DMS153 treated with DMSO at 0.1 percent for 48 hours (cell line): ENCODE measurements at regions not wholly inside any gene's neighbourhood (a gene's known extent, or its start where the extent isn't known, plus 50 kb on each side); places are given as distances from the start of the nearest gene placed in this dataset.

Source experiments
- DNase-seq: peaks from one replicate; lab custom pipeline; 2025; ENCODE audit not compliant: unreplicated experiment; lab: John Stamatoyannopoulos, UW

DNA sequence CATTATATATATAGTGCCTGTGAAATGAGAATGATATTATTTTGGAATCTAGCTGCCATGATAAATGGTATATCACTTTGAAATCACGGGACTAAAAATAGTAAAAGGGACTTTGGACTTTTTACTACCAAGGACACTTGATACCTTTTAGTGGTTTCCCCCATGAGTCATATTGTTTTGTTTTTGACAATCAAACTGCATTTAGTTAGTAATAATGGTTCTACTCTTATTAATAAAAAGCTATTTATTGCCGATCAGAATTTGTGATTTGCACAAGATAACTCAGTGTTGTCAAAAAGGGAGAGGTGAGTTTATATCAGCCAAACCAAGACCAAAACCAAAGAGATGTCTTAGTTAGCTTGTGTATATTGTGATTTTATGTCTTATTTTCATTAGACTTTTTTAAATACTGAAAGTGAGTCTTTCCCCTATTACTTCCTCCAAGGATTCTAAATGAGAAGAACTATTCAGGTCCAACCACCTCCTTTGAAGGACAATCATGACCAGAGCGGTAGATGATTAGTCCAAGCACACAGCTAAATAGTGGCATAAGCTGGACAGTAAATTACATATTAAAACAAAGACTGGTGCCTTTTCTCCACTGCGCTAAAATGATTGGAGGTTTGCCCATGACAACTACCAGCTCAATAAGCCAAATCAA is 281.7 kb upstream of the ESRRG start:
- DNase-seq, result no peak

GRCh38 chr1:217003355-217003754 is 280.1 kb upstream of the ESRRG start:
- DNase-seq, result no peak

DNA sequence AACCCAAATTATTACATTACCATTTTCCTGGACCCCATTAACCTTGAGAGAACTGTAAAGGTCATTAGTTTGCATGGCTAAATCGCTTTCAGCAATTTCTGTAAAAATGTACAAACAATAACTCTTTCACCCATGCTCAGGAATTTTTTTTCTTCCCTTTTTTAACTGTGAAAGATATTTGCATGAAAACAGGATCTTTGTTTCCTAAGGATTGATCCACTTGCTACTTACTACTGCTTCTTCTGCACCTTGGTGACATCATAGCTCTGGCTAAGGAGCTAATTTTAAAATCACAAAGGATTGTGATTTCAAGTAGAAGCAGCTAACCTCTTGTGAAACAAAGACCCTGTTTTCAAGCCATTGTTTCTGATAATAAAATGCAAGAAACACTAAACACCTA is 274.6 kb upstream of the ESRRG start:
- no peak for DNase-seq

DNA sequence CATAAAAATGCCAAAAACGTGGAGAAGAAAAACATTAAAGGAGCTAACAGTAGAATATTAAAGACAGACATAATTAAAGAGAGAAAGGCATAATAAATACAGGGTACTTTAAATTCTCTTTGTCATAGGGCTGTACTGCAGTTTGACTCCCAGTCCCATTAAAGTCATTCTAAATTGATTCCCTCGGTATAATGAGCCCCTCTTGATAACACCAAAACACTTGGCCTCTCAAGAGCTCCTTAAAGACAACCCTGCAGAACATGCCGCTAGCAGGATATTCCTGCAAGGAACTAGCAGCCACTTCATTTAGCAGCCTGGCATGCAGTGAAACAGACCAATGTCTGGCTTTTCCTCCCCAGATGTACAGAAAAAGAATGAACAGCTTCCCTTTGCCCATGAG is 273.8 kb upstream of the ESRRG start:
- DNase-seq, result no peak

- DNase-seq, result no peak
Observed at GRCh38 chr1:216984536-216984935, 261.3 kb upstream of the ESRRG start.

GRCh38 chr1:216983823-216984222 is 260.6 kb upstream of the ESRRG start:
- no peak for DNase-seq

- no peak for DNase-seq
Observed at GRCh38 chr1:216961516-216961915, 238.3 kb upstream of the ESRRG start.

DNA sequence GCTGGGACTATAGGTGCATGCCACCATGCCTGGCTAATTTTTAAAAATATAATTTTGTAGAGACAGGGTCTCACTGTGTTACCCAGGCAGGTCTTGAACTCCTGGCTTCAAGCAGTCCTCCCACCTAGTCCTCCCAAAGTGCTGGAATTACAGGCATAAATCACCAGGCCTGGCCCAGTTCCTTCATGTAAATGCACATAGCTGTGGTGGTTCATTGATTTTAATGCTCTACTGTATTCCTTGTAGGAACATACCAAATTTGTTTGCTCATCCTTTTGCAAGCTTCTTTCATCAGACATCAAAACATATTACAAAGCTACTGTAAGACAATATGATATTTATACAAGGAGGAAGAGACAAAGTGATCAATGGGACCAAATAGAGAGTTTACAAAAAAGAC is 237.5 kb upstream of the ESRRG start:
- DNase-seq, result no peak

DNA sequence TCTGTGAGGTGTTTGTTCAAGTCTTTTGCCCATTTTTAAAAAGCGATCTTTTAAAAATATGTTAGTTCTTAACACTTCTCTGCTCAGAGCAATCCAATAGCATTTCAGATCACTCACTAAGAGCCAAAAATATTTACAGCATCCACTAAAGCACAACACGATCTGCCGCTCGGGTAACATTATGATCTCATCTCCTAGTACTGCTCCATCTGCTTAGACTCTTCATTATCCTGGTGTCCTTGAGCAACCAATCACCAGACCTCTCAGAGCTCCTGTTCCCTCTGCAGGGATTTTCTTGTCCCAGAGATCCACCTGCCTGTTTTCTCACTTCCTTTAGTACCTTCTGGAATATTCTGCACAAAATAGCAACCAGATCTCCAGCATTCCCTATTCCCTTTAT is 235.3 kb upstream of the ESRRG start:
- no peak for DNase-seq

DNA sequence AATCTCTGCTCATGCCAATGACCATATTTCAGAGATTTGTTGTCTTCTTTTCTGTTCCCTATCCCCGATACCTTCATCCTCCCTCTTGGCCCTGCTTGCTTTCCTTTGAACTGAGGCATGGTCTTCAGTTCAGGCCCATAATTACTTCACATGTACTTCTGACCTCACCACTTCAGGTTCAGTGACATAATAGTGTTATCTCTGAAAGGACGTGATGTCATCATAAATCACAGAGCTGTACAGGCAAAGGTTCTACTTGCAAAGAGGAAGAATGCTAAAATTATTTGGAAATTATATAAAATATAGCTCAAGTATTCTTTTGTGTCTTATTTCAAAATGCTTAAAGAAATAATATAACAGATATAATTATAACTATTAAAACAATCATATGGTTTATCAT is 230.3 kb upstream of the ESRRG start:
- no peak for DNase-seq

- no peak for DNase-seq
Observed at GRCh38 chr1:216952864-216953263, 229.6 kb upstream of the ESRRG start.

- no peak for DNase-seq
Observed at GRCh38 chr1:216945538-216946080, 222.4 kb upstream of the ESRRG start.

GRCh38 chr1:216944864-216945510 is 221.8 kb upstream of the ESRRG start:
- DNase-seq, result no peak

DNA sequence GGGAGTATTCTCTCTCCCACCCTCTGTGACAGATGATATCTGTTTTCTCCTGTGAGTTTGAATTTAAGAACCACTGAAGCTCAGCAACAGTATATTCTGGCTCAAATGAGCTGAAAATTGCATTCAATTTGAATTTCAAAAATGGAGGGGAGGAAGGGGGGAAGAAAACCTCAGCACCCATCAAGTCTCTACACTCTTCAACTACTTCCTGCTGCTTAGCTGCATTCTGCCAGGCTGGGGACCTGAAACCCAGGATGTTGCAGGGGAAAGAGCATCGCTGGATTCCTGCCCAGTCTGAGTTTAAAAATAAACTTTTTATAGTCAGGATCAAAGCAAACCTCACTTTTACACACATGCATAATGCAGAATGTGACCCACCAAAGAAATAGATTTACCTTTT is 214.3 kb upstream of the ESRRG start:
- no peak for DNase-seq

GRCh38 chr1:216936779-216937178 is 213.6 kb upstream of the ESRRG start:
- DNase-seq, result no peak

DNA sequence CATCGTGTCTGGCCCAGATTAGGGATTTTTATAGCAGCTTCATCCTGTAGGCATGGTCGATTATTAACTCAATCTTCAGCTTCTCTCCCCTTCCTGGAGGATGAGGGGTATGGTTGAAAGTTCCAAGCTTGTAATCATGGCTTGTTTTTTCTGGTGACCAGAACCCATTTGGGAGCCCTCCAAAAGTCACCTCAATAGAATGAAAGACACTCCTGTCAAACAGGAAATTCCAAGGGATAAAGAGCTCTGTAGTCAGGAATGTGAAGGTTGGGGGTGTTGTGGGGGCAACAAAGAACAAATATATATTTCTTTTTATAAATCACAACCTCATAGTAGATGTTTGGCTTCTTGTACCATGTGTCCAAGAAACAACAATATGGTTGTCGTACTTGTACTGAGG is 212.7 kb upstream of the ESRRG start:
- no peak for DNase-seq

GRCh38 chr1:216932424-216932823 is 209.2 kb upstream of the ESRRG start:
- no peak for DNase-seq

GRCh38 chr1:216929870-216930582 is 206.8 kb upstream of the ESRRG start:
- no peak for DNase-seq

- no peak for DNase-seq
Observed at GRCh38 chr1:216927633-216928032, 204.4 kb upstream of the ESRRG start.

GRCh38 chr1:216926720-216927510 is 203.7 kb upstream of the ESRRG start:
- DNase-seq, result no peak

- no peak for DNase-seq
Observed at GRCh38 chr1:216925962-216926625, 202.9 kb upstream of the ESRRG start.
